Fibroblast of gingiva (primary cell): ENCODE measurements at regions not wholly inside any gene's neighbourhood (a gene's known extent, or its start where the extent isn't known, plus 50 kb on each side); places are given as distances from the start of the nearest gene placed in this dataset.

Experiments used
- DNase-seq: peaks from one replicate; pipeline ENCODE4 v3.0.0-alpha.2; 2011; ENCODE audit warnings: low read depth

DNA sequence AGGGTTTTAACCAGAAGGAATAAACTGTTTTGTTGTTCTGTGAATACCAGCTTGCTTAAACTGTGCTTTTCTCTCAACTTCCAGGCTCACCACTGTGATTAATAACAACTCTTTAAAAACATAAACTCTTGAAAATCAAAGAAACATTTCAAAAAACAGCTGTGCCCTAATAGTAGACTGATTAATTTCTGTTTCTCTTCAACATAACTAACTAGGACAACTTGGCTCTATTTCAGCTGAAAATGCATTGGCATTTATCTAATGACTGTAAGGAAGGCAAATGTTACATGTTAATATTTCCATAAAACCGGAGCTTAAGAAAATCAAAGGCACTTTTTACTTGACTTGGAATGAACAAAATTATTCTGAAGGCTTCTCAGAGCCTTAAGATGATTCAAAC is 656.1 kb upstream of the NEGR1 start:
- DNase-seq, result no peak

GRCh38 chr1:72937905-72938304 is 655.6 kb upstream of the NEGR1 start:
- DNase-seq, result no peak

GRCh38 chr1:72936942-72937341 is 654.6 kb upstream of the NEGR1 start:
- no peak for DNase-seq

DNA sequence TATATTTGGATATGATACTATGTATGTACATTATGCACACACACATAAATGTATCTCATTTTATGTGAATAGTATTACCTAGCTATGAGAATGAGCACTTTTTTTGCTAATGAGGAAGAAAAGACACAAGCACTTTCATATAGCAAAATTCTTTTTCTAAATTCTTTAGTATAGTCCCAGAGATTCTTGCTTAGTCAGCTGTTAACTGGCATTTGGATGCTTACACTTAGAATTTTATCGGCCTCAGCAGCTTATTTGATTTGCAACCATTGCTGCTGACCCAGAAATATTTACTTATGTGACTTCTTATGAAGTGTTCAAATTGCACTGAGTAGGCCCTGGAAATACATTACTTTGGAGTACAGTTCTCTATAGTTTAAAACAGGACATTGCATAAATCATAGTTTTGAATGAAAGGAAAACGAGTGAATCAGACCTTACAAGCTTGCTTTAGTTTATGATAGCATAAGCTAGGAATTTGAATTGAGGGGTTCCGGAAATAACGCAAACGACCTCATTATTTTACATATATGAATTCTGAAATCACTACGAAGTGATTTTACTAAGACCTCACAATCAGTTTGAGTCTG is 653.9 kb upstream of the NEGR1 start:
- no peak for DNase-seq

DNA sequence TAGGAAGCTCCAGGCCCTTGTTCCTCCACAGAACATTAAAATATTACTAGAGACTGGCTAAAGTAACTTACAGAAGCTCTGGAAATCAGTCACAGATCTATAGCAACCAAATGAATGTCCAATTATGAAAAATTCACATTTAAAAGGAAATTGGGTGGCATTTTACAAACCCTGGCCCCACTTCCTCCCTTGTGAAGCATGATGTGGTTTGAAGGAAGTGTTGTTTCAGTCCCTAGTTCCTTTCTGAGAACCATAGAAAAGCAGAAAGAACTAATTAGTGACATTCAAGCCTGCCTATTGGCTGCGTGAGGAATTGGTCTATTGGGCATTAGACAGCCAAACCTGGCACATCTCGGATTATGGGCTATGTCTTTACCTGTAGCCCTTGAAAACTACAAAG is 649.7 kb upstream of the NEGR1 start:
- no peak for DNase-seq

DNA sequence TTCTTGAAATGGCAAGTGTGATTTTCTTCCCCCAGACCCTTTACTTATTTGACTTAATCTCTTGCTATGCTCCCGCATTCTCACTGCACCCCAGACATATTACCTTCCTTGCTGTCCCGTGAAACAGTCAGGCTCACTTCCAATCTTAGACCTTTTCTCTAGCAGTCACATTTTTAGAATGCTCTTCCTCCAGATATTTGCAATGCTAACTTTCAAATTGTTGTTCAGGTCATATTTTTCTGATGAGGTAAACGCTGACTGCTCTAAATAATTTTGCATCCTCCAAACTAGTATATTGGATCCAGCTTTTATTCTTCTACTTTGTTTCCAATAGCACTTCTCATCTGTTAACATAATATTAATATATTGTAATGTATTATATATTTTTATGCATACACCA is 648.2 kb upstream of the NEGR1 start:
- DNase-seq, result no peak

- DNase-seq, result no peak
Observed at GRCh38 chr1:72918940-72919339, 636.6 kb upstream of the NEGR1 start.

DNA sequence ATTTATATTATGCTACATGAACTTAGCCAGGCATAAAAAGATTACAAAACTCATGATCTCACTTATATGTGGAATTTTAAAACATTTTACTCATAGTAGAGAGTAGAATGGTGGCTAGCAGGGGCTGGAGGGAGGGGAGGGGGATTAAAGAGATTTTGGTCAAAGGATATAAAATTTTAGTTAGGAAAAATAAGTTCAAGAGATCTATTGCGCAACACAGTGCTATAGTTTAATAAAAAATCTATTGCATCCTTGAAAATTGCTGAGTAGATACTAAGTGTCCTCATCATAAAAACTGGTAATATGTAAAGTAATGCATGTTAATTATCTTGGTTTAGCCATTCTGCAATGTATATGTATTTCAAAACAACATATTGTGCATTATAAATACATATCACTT is 635.6 kb upstream of the NEGR1 start:
- no peak for DNase-seq

DNA sequence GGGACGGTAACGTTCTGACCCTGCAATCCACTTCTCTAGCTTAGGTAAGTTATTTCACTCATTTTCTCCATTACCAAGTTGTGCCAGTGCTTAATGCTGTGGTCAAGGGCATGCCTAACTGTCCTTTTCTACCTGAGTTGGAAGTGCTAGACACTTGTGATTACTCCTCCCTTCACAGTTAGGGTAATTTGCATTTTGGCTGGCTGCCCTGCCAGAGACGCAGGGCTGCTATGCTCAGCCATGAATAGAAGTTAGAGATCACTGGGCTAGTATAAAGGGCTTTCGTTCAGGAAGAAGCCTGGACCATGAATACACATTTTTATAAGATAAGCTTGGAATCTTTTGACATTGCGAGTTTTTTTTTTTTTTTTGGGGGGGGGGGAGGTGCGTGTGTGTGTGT is 633.2 kb upstream of the NEGR1 start:
- DNase-seq, result no peak

DNA sequence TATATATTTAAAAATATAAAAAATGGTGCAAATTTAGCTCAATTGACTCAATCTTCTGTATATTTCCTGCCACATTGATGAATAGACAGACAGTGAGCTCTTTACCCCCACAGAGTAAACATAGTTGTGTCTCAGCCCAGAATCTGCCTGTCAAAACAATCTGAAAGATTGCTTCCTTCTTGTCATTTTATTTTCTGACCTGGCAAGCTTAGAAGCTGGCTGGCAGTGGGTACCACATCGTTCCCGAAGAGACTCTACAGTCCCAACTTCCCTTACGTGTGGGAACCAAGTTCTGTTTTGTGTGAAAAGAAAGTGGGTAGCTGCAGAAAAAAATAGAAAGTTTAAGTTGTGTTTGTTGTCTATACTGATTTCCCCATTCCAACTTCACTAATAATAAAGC is 629.3 kb upstream of the NEGR1 start:
- DNase-seq, result no peak

- no peak for DNase-seq
Observed at GRCh38 chr1:72896256-72896655, 613.9 kb upstream of the NEGR1 start.

- peak; percentile 13 for DNase-seq
Observed at GRCh38 chr1:72892461-72892860, 610.1 kb upstream of the NEGR1 start.

DNA sequence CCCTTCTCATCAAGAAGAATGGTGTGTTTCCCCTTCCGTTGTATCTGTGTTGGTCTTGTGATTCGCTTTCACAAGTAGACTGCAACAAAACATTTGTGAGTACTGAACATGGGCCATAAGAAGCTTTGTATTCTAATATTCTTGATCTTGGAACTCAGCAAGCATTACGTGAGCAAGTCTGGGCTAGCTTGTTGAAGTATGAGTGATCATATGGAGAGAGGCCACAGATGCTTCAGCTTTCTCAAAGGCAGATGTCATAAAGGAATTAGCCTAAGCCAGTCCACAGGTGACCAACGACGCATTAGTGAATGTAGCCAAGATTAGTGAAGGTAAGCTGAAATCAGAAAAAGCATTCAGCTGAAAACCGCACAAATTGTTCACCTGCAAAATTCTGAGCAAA is 609.6 kb upstream of the NEGR1 start:
- DNase-seq, result no peak

DNA sequence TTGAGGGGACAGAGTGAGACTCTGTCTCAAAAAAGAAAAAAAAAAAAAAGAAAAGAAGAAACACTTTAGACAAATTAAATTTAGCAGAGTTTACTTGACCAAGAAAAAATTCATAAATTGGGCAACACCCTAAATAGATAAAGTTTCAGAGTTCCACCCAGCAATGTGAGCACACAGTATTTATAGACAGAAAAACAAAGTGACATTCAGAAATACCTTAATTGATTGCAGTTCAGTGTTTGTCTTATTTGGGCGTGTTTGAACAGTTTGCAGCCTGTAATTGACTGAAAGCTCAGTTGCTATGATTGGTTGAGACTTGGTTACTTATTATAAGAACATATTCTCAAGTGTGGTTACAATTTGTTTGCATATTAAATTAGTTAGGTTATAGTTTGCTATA is 603.5 kb upstream of the NEGR1 start:
- no peak for DNase-seq

DNA sequence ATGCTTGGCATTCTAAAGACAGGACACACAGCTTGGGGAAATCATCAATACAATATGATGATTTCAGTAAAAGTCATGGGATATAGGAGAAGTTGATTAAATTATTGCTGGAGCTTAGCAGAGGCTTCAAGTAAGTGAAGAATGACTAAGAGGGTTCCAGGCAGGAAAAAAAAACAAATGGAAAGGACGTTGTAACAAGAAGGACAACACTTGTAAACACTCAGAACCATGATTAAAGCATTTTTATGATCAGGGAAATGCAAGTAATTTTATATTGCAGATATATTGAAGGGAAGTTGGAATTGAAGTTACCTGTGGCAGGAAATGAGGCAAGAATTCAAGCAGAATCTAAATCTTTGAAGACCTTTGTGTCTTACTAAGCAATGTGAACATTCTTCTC is 602.7 kb upstream of the NEGR1 start:
- DNase-seq, result no peak

GRCh38 chr1:72869873-72870272 is 587.5 kb upstream of the NEGR1 start:
- DNase-seq, result no peak

GRCh38 chr1:72869441-72869840 is 587.1 kb upstream of the NEGR1 start:
- DNase-seq, result no peak

GRCh38 chr1:72851597-72851996 is 569.3 kb upstream of the NEGR1 start:
- no peak for DNase-seq

GRCh38 chr1:72848997-72849396 is 566.7 kb upstream of the NEGR1 start:
- DNase-seq, result no peak

- no peak for DNase-seq
Observed at GRCh38 chr1:72847651-72848050, 565.3 kb upstream of the NEGR1 start.

- DNase-seq, result no peak
Observed at GRCh38 chr1:72846476-72847278, 564.3 kb upstream of the NEGR1 start.

- no peak for DNase-seq
Observed at GRCh38 chr1:72845981-72846380, 563.6 kb upstream of the NEGR1 start.

- no peak for DNase-seq
Observed at GRCh38 chr1:72845381-72845780, 563.0 kb upstream of the NEGR1 start.

- DNase-seq, result no peak
Observed at GRCh38 chr1:72837781-72838180, 555.4 kb upstream of the NEGR1 start.
